HEK293 (cell line): ENCODE measurements at regions not wholly inside any gene's neighbourhood (a gene's known extent, or its start where the extent isn't known, plus 50 kb on each side); places are given as distances from the start of the nearest gene placed in this dataset.

ENCODE experiments used
- CTCF ChIA-PET: fragments of 350-600 bp; formaldehyde crosslinking; extraction: SDS; loops from one replicate; lab custom pipeline; 2021; ENCODE audit warnings: antibody characterized with exemption; lab: Yijun Ruan, JAX
- POLR2A ChIA-PET: fragments of 300-600 bp; formaldehyde crosslinking; extraction: SDS; loops from one replicate; lab custom pipeline; 2020; ENCODE audit warnings: antibody characterized with exemption, inconsistent platforms; lab: Yijun Ruan, JAX
- H3K27ac ChIP-seq: fragments of 200-500 bp; sonication (Bioruptor generic); 2 replicates; pipeline ENCODE4 v1.5.1; 2014; ENCODE audit warnings: low read depth, low read length, control low read depth, inconsistent platforms; ENCODE audit errors: extremely low read depth
- H3K36me3 ChIP-seq, 2 experiments: fragments of 200-500 bp in 1 of 2; sonication (Bioruptor generic) in 1 of 2; 1 replicate in 1 of 2; 2 replicates in 1 of 2; pipeline ENCODE4 v1.5.1; 2014 to 2017; ENCODE audit warnings: inconsistent platforms in 2 of 2, low read length in 2 of 2; ENCODE audit not compliant: control insufficient read depth in 2 of 2, insufficient read depth in 1 of 2
- H3K4me1 ChIP-seq: fragments of 200-500 bp; sonication (Bioruptor generic); 2 replicates; pipeline ENCODE4 v1.5.1; 2014; ENCODE audit warnings: mild to moderate bottlenecking, low read length, inconsistent platforms; ENCODE audit not compliant: control insufficient read depth, insufficient read depth
- H3K4me3 ChIP-seq: 2 replicates; pipeline ENCODE4 v1.5.1; 2011; ENCODE audit warnings: low read depth, mild to moderate bottlenecking, control low read depth, low read length, moderate library complexity
- H3K9me3 ChIP-seq: fragments of 200-500 bp; sonication (Bioruptor generic); 2 replicates; pipeline ENCODE4 v1.5.1; 2014; ENCODE audit warnings: low read depth, low read length, inconsistent platforms; ENCODE audit not compliant: control insufficient read depth, insufficient read depth
- KLF9 ChIP-seq: fragments of 450-650 bp; formaldehyde crosslinking; IDR thresholded peaks from 2 replicates; pipeline ENCODE4 v1.5.1; 2016; ENCODE audit warnings: missing biosample characterization, missing genetic modification characterization, low read depth
- PBX3 ChIP-seq: sonication (generic); formaldehyde crosslinking; IDR thresholded peaks from 2 replicates; pipeline ENCODE4 v1.8.1; 2022; ENCODE audit warnings: mild to moderate bottlenecking, moderate library complexity, missing genetic modification reagents
- RBAK ChIP-seq: fragments of 450-650 bp; formaldehyde crosslinking; IDR thresholded peaks from 2 replicates; pipeline ENCODE4 v1.5.1; 2016; ENCODE audit warnings: missing biosample characterization, missing genetic modification characterization
- SCRT2 ChIP-seq: fragments of 450-650 bp; formaldehyde crosslinking; IDR thresholded peaks from 2 replicates; pipeline ENCODE4 v1.5.1; 2016; ENCODE audit warnings: missing biosample characterization, missing genetic modification characterization
- ZFP41 ChIP-seq: fragments of 450-650 bp; formaldehyde crosslinking; IDR thresholded peaks from 2 replicates; pipeline ENCODE4 v1.5.1; 2016; ENCODE audit warnings: missing biosample characterization, missing genetic modification characterization, borderline replicate concordance
- ZNF121 ChIP-seq: fragments of 450-650 bp; formaldehyde crosslinking; IDR thresholded peaks from 2 replicates; pipeline ENCODE4 v1.5.1; 2016; ENCODE audit warnings: missing biosample characterization, missing genetic modification characterization
- ZNF19 ChIP-seq: fragments of 450-650 bp; formaldehyde crosslinking; IDR thresholded peaks from 2 replicates; pipeline ENCODE4; 2016; ENCODE audit warnings: missing biosample characterization, missing genetic modification characterization, low read depth
- ZNF302 ChIP-seq: fragments of 450-650 bp; formaldehyde crosslinking; IDR thresholded peaks from 2 replicates; pipeline ENCODE4 v1.5.1; 2016; ENCODE audit warnings: missing biosample characterization, missing genetic modification characterization, low read depth
- ZNF530 ChIP-seq: fragments of 450-650 bp; formaldehyde crosslinking; IDR thresholded peaks from 2 replicates; pipeline ENCODE4 v1.5.1; 2016; ENCODE audit warnings: low read depth, missing biosample characterization, missing genetic modification characterization
- ZNF549 ChIP-seq: fragments of 450-650 bp; IDR thresholded peaks from 2 replicates; pipeline ENCODE4 v1.5.1; 2018; ENCODE audit warnings: missing biosample characterization, missing genetic modification characterization, mild to moderate bottlenecking, inconsistent platforms, moderate library complexity
- ZNF596 ChIP-seq: fragments of 450-650 bp; IDR thresholded peaks from 2 replicates; pipeline ENCODE4 v1.5.0; 2018; ENCODE audit warnings: missing biosample characterization, mild to moderate bottlenecking, missing genetic modification characterization, moderate library complexity
- ZNF629 ChIP-seq: fragments of 450-650 bp; formaldehyde crosslinking; IDR thresholded peaks from 2 replicates; pipeline ENCODE4 v1.5.1; 2017; ENCODE audit warnings: missing biosample characterization, missing genetic modification characterization
- ZNF677 ChIP-seq: fragments of 450-650 bp; IDR thresholded peaks from 2 replicates; pipeline ENCODE4 v1.5.0; 2018; ENCODE audit warnings: missing biosample characterization, mild to moderate bottlenecking, missing genetic modification characterization, moderate library complexity
- ZNF747 ChIP-seq: fragments of 450-650 bp; formaldehyde crosslinking; IDR thresholded peaks from 2 replicates; pipeline ENCODE4 v1.5.1; 2016; ENCODE audit warnings: missing biosample characterization, missing genetic modification characterization
- ZNF785 ChIP-seq: fragments of 450-650 bp; formaldehyde crosslinking; IDR thresholded peaks from 2 replicates; pipeline ENCODE4 v1.5.1; 2016; ENCODE audit warnings: missing biosample characterization, missing genetic modification characterization
- TF ChIP-seq, protein P1 (sequence below): fragments of 450-650 bp; formaldehyde crosslinking; IDR thresholded peaks from 2 replicates; pipeline ENCODE4 v1.5.1; 2016; ENCODE audit warnings: missing biosample characterization, missing genetic modification characterization
- TF ChIP-seq, protein P2 (sequence below): IDR thresholded peaks from 2 replicates; pipeline ENCODE4 v1.6.1; 2011; ENCODE audit warnings: mild to moderate bottlenecking, low read depth, low read length, borderline replicate concordance

DNA sequence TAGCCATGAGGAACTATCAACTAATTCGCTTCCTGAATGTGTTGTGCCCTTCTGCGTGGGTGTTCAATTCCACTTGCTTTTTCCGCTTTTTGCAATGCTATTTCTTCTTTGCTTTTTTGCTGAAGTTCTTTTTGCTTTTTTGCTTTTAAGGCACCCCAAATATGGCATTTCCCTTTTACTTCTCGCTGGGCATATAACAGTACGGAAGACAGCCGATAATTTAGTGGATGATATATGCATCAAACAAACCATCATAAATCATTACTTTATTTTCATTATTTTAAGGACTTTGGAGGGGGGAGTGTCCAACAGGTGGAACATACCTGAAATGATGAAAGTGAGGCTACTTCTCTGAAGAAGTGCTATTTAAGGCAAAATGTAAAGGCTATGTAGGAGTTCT is 277.0 kb upstream of the MTPN start:
- H3K36me3 ChIP-seq: no peaks in the 10 kb centered on the region
- H3K4me3 ChIP-seq: no peak overlapping the region
- H3K27ac ChIP-seq: no peak overlapping the region
- ChIA-PET POLR2A (no interaction called here), CTCF (interaction anchor here (0.7 kb wide), 1 partner anchor 21 kb away, joined by 3 read pairs; no protein-coding TSS in a partner anchor)
- TF ChIP-seq, protein P1, sequence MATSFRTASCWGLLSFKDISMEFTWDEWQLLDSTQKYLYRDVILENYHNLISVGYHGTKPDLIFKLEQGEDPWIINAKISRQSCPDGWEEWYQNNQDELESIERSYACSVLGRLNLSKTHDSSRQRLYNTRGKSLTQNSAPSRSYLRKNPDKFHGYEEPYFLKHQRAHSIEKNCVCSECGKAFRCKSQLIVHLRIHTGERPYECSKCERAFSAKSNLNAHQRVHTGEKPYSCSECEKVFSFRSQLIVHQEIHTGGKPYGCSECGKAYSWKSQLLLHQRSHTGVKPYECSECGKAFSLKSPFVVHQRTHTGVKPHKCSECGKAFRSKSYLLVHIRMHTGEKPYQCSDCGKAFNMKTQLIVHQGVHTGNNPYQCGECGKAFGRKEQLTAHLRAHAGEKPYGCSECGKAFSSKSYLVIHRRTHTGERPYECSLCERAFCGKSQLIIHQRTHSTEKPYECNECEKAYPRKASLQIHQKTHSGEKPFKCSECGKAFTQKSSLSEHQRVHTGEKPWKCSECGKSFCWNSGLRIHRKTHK (tag by site-specific recombination): no peak
- TF ChIP-seq ZNF596 (tag by site-specific recombination) (no peak), SCRT2 (0 out of 2 replicates have a peak, but pooled peaks have one; percentile 23)
- H3K9me3 ChIP-seq: no peaks in the 10 kb centered on the region
- no peaks in the 10 kb centered on the region for H3K4me1 ChIP-seq

DNA sequence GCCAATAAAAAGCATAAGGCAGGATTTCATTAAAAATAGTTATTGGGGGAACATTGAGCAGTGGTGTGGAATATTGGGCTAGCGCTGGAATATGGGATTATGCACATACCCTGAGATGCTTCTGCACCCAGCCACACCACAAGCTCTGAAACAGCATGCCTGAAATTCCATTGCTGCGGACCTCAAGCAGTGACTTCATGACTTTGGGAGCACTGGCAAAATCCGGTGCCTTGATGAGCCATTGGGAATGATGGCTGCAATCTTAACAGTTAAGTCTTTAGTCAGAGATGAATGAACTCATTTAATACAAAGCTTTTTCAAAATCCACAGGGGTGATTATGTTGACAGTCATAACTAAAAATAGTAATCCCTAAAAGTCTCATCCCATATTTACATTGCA is 274.7 kb upstream of the MTPN start:
- Histone ChIP-seq H3K4me1 (no peaks in the 10 kb centered on the region), H3K9me3 (no peaks in the 10 kb centered on the region), H3K36me3 (no peaks in the 10 kb centered on the region), H3K4me3 (no peak overlapping the region), H3K27ac (no peak overlapping the region)
- POLR2A ChIA-PET: no interaction called here
- no peak for TF ChIP-seq ZNF302
- TF ChIP-seq ZNF747 (tag by site-specific recombination): no peak
- TF ChIP-seq KLF9 (tag by site-specific recombination): no peak
- TF ChIP-seq ZNF530: no peak
- TF ChIP-seq ZNF677 (tag by site-specific recombination): no peak
- no peak for TF ChIP-seq ZNF549 (tag by site-specific recombination)
- TF ChIP-seq ZNF629: no peak
- TF ChIP-seq ZFP41 (tag by site-specific recombination): no peak
- TF ChIP-seq ZNF19 (tag by site-specific recombination): no peak
- no peak for TF ChIP-seq ZNF121 (tag by site-specific recombination)
- TF ChIP-seq ZNF785 (tag by site-specific recombination): no peak
- TF ChIP-seq, protein P2, sequence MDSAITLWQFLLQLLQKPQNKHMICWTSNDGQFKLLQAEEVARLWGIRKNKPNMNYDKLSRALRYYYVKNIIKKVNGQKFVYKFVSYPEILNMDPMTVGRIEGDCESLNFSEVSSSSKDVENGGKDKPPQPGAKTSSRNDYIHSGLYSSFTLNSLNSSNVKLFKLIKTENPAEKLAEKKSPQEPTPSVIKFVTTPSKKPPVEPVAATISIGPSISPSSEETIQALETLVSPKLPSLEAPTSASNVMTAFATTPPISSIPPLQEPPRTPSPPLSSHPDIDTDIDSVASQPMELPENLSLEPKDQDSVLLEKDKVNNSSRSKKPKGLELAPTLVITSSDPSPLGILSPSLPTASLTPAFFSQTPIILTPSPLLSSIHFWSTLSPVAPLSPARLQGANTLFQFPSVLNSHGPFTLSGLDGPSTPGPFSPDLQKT: no peak
- TF ChIP-seq PBX3 (CRISPR knock-in tag): no peak
- no peak for TF ChIP-seq RBAK (tag by site-specific recombination)
- CTCF ChIA-PET: interaction anchor here (0.6 kb wide), 1 partner anchor 35 kb away, joined by 3 read pairs; no protein-coding TSS in a partner anchor

DNA sequence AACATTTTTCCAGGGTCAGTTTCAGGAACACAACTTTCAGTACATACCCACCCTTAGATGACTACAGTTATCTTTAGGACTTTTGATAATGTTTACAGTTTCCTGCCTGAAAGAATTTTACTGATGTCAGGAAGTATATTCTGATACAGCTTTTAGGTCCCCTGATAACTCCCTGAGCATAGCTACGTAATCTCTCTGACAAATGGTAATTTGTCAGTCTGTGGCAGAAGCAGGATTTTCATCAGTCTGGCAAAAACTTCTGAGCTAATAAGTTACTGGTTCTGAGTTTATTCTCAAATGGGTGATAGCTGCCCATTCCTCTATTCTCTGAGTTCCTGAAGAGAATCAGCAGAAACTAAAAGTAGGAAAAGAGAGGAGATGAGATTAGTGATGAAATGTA is 270.1 kb upstream of the MTPN start:
- Histone ChIP-seq H3K27ac (no peak overlapping the region), H3K4me3 (no peak overlapping the region), H3K4me1 (no peaks in the 10 kb centered on the region), H3K36me3 (no peaks in the 10 kb centered on the region), H3K9me3 (no peaks in the 10 kb centered on the region)
- CTCF ChIA-PET: interaction anchor here (0.7 to 0.8 kb wide), 2 partner anchors 17 to 946 kb away, joined by 4 read pairs; no protein-coding TSS in a partner anchor
- POLR2A ChIA-PET: no interaction called here
- TF ChIP-seq, protein P2: no peak
- TF ChIP-seq, all 188 proteins: peak for 0
